Activated naive CD8-positive, alpha-beta T cell treated with anti-CD3 and anti-CD28 coated beads, Interleukin-2, amount 50 U/mL, for 16 hours (primary cell): ENCODE measurements at regions not wholly inside any gene's neighbourhood (a gene's known extent, or its start where the extent isn't known, plus 50 kb on each side); places are given as distances from the start of the nearest gene placed in this dataset.
"Not testable (repeated sequence)": the region's sequence is repeated elsewhere in the genome, so short reads cannot be mapped to it uniquely, and the experiment has no call there.

Experiments
- DNase-seq: peaks from one replicate; pipeline ENCODE4 v3.0.0-alpha.2; 2020; ENCODE audit warnings: low read depth, low spot score

DNA sequence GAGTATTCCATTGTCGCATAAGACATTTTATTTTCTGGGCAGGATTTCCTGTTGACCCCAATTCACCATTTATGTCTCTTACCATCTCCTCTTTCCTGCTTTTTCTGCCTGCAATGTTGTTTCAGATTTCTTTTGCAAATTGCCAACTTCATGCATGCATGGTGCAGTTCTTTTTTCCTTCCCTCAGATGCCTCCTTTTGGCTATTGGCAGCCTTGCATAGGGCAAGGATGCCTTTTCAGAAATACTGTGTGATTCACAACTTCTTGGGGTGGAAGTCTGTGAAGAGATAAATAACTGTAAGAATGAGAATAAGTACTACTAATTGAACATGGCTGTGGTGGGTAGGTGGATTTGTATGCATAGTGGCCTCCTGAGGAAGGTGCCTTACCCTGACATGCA lies 116.7 kb downstream of the SOX4 start:
- DNase-seq: no peak

- DNase-seq: no peak
Measured at GRCh38 chr6:21710908-21711627, 117.5 kb downstream of the SOX4 start.

DNA sequence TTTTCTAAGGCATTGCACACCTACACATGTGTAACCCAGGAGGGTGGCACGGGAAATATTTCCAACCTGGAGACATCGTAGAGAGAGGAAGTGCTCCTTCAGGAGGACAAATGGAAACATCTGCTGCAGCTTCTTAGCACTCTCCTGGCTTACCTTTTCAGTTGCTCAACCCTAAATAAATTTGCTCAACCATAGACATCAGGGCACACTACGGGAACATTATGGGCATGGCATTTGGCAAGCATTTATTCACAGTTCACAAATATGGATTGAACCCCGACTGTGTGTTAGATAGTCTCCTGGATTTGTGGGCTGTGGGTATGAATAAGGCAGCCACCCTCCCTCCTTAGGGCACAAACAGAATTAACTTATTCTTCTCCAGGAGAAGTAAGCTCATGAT lies 118.7 kb downstream of the SOX4 start:
- DNase-seq: no peak

DNA sequence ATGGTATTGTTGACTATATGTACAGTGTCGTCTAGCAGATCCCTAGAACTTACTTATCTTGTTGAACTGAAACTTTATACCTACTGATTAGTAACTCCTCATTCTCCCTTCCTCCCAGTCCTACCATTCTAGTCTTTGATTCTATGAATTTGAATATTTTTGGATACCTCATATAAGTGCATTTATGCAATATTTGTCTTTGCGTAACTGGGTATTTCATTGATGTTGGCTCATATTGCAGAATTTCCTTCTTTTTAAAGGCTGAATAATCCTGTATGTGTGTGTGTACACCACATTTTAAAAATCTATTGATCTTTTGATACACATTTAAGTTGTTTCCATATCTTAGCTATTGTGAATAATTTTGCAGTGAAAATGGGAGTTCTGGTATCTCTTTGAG lies 119.9 kb downstream of the SOX4 start:
- no peak for DNase-seq

- DNase-seq: no peak
Measured at GRCh38 chr6:21715180-21715579, 121.6 kb downstream of the SOX4 start.

- DNase-seq: no peak
Measured at GRCh38 chr6:21722510-21722909, 129.0 kb downstream of the SOX4 start.

DNA sequence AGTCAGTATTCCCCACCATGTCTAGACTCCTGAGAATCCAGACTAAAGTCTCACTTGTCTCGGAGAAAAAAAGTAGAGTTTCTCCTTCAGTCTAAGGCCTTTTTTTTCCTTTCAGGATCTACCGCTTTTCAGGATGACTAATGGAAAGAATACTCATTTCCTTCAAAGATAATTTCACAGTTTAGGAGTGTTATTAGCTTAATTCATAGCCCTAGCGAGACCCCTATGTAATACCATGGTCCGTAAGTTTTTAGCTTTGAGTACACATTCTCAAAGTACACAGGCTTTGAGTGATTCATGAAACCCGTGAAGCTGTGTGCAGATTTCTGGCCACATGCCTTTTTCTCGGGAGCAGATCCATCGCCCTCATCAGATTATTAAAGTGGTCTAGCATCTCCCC lies 133.1 kb downstream of the SOX4 start:
- DNase-seq: no peak

DNA sequence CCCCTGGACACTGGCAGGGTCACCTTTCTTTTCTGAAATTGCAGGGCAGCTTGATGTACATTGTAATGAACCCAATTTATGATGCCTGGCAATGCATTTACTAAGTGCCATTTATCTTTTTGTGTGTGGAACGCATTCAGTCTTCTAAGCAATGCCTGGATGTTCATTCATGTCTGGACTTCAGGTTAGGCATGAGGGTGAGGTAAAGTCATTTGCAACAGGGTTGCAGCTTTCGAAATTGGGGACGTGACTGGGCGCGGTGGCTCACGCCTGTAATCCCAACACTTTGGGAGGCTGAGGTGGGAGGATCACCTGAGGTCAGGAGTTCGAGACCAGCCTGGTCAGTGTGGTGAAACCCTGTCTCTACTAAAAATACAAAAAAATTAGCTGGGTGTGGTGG lies 134.6 kb downstream of the SOX4 start:
- no peak for DNase-seq

DNA sequence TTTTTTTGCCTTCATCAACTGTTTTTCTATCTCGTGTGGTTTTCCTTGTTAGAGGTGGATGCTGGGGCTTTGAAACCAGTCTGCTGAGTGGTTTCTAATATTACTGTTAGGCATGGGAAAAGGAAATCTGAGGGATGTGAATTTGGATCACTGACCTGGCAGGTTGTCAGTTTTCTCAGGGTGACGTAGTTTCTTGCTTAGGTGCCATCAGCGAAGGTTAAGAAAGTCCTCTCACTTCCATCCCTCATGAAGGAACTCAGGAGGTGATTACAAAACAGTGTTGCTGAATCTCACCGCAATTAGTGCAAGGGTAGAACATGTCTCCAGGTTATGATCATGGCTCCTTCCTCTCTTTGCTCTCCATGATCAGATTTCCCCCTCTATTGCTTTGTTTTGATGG lies 135.9 kb downstream of the SOX4 start:
- DNase-seq: no peak

- no peak for DNase-seq
Measured at GRCh38 chr6:21730533-21730932, 137.0 kb downstream of the SOX4 start.

DNA sequence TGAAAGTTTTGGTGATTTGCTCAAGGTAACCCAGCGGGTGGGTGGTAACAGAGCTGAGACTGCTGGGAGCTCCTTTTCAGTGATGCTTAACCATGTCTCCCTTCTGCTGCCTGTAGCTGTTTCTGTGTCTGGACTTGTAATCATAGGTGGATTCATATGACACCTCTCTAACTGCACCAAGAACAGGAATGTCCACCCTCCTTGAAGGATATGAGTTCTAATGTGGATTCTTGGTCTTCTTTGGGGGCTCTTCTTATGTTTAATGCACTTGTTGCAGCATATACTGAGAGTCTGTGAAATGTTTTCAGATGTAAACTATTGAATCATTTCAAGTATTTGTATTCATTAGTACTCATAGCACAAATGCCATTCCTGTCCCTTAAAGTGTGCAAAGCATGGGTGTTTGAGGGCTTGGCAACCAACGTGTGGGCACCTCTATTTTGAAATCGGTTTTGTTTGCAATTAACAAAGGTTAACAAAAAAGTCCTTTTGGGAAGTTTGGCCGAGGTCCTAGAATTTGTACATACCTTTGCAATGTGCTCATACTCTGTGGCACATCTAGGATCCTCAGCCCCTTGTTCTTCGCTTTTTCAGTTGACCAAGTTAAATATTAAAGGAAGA lies 138.0 kb downstream of the SOX4 start:
- no peak for DNase-seq

DNA sequence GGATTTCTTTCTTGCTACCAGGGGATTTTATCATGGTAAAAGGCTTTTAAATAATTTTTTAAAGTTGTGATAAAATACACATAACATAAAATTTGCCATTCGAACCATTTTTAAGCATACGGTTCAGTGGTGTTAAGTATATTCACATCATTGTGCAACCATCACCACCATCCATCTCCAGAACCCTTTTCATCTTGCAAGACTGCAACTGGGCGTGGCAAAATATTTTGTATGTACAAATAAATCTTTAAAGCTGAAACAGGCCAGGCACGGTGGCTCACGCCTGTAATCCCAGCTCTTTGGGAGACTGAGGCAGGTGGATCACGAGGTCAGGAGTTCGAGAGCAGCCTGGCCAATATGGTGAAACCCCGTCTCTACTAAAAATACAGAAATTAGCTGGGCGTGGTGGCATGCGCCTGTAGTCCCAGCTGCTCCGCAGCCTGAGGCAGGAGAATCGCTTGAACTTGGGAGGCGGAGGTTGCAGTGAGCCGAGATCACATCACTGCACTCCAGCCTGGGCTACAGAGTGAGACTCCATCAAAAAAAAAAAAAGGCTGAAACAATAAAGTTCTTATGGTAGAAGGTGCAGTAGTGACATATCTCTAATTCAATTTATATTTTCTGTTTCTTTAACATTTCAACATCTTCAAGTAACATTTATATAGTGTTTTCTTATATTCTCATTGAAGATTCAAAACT lies 138.6 kb downstream of the SOX4 start:
- not testable (repeated sequence) for DNase-seq

GRCh38 chr6:21732731-21733130 lies 139.2 kb downstream of the SOX4 start:
- DNase-seq: no peak

DNA sequence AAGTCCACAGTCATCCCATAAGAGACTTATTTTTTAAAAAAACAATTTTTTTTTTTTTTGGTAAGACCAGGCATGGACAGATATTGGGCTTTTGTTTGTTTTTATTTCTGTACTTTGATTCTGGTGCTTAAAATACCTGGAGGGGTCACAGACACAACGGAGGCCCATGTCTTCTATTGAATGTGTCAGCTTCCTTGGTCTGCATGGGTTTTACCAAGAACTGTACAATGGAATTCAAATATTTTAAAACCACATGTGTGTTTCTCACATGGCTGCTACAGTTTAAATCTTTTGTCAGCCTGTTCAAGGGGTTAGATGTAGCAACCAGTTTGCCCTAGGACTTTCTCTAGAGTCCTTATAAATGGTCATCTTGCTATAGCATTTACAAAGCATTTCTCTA lies 139.8 kb downstream of the SOX4 start:
- DNase-seq: no peak

- no peak for DNase-seq
Measured at GRCh38 chr6:21734204-21734603, 140.7 kb downstream of the SOX4 start.

GRCh38 chr6:21738180-21739094 lies 144.9 kb downstream of the SOX4 start:
- DNase-seq: no peak

DNA sequence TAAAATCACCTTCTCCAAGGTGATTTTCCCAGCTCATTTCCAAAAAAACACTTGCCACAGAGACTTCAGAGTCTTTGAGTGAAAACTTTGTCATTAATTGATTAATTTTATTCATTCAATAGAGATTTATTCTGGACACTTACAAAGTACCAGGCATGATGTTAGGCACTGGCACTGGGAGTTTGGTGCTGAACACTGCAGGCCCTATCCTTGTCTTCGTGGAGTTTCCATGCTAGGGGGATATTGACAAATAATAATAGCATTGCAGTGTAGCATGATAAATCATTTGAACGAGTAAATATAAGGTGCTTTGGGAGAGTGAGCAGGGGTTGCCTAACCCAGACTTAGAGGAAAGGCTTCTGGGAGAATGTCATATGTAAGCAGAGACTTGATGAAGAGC lies 145.7 kb downstream of the SOX4 start:
- DNase-seq: no peak

DNA sequence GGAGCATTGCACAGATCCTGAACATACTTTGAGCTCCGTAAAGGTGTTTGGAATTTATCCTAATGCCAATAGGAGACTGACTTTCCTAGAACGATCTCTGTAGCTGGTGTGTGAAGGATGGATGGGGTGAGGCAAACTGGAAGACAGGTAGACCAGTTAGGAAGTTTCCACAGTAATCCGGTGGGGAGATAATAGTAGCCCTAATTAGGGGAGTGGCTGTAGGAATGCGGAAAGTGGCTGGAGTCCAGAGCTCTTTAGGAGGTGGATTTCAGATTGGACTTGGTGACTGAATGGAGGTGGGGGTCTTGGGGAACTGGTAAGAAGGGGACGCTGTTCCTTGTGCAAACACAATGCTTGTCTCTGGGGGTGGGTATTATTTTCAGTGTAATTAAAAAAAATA lies 146.3 kb downstream of the SOX4 start:
- DNase-seq: no peak

GRCh38 chr6:21740376-21741124 lies 147.0 kb downstream of the SOX4 start:
- no peak for DNase-seq

DNA sequence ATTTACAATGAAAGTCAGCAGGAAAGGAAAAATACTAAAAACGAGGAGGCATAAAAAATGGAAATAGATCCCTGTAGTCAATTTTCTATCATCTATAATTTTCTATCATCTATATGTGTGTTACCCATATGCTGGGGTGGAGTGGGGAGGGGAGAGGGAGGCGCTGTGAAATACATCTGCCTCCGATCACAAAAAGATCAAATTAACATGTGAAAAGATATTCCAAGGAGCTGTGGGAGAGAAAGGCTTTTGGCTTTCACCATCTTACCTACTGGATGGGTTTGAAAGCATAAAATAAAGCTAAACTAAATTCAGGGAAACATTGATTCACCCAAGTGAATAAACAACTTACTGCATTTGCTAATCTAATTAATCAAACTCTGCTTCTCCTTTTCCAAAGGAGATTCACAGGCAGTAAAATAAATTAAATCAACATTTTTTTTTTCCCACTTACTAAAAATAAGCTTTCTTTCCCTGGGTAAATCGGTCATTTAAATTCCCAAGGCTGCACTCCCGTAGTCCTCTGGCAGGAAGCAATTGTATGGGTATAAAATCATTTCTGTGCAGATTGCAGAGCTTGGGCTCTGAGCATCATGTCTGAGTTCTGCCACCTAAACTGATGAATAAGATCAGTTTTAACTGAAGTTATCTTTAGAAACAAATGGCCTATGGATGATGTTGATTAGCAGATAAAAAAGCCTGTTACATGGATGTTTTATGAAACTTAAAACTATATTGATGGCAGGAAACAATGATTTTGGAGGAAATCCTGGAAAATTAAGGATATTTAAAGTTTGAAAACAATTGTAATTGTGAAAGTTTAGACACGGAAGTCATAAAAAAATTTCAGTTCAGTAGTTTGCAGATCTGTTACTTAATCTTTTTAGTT lies 147.9 kb downstream of the SOX4 start:
- DNase-seq: no peak
